PC-3 (cell line): ENCODE measurements at regions not wholly inside any gene's neighbourhood (a gene's known extent, or its start where the extent isn't known, plus 50 kb on each side); places are given as distances from the start of the nearest gene placed in this dataset.

Source experiments
- CTCF ChIP-seq: fragments of 300-600 bp; sonication (generic); conservative IDR thresholded peaks from 2 replicates; pipeline ENCODE4 v1.5.1; 2017; ENCODE audit warnings: antibody characterized with exemption, low read depth, mild to moderate bottlenecking, low read length
- EZH2 ChIP-seq: fragments of 300-600 bp; sonication (generic); IDR thresholded peaks from one replicate; pipeline ENCODE4 v1.6.1; 2017; ENCODE audit warnings: antibody characterized with exemption, mild to moderate bottlenecking, low read length; ENCODE audit not compliant: unreplicated experiment
- EZH2phosphoT487 ChIP-seq: fragments of 300-600 bp; sonication (generic); IDR thresholded peaks from 2 replicates; pipeline ENCODE4 v1.6.1; 2018; ENCODE audit warnings: mild to moderate bottlenecking, antibody characterized with exemption, low read length, borderline replicate concordance

- TF ChIP-seq CTCF (no peak), EZH2phosphoT487 (no peak), EZH2 (no peak)
These were observed 83.8 kb upstream of the CLEC14A start for GRCh38 chr14:38339696-38340095.
